ENCODE measurements at regions not wholly inside any gene's neighbourhood (a gene's known extent, or its start where the extent isn't known, plus 50 kb on each side); places are given as distances from the start of the nearest gene placed in this dataset.

DNA sequence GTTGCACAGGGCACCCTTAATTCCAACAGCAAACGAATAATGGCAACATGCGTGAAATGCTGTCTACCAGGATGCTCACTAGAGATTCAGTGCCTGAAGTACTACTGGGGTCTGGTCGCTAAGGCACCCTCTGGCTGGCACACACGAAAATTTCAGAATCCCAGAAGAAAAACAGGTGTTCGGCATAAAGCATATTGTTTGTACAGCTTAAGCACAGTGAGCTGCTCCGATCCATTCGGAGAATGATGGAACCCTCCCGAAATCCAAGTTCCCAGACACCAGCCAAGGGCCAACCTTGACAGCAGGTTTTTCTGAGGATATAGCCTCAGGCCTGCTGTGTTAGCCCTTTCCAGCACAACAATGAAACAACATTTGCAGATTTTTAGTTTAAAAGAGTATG lies 61.4 kb upstream of the ALDH1B1 start:
- TF ChIP-seq CTCF (IDR thresholded peaks at IDR 0.05; ENCODE audit: low read length) (no peak), EZH2 (optimal IDR thresholded peaks at IDR 0.05; ENCODE audit: low read depth, low read length) (no peak)

All from MM.1S (cell line).